HG03575 (cell line): ENCODE measurements at regions not wholly inside any gene's neighbourhood (a gene's known extent, or its start where the extent isn't known, plus 50 kb on each side); places are given as distances from the start of the nearest gene placed in this dataset.

Experiments
- ATAC-seq: cut with Tn5 transposase; IDR thresholded peaks from one replicate; pipeline ENCODE4 v1.9.1; 2021; ENCODE audit not compliant: unreplicated experiment, insufficient number of reproducible peaks, low FRiP score; ENCODE audit errors: extremely low read depth

GRCh38 chr13:58018865-58019264, 387.3 kb downstream of the PCDH17 start:
- no peak for ATAC-seq

GRCh38 chr13:58024103-58024502, 392.6 kb downstream of the PCDH17 start:
- ATAC-seq: no peak

- ATAC-seq: no peak
Observed at GRCh38 chr13:58025821-58026220, 394.3 kb downstream of the PCDH17 start.

GRCh38 chr13:58032676-58033460, 401.3 kb downstream of the PCDH17 start:
- ATAC-seq: no peak

- ATAC-seq: no peak
Observed at GRCh38 chr13:58043971-58044370, 412.4 kb downstream of the PCDH17 start.

GRCh38 chr13:58048670-58049069, 417.1 kb downstream of the PCDH17 start:
- no peak for ATAC-seq

- ATAC-seq: no peak
Observed at GRCh38 chr13:58051396-58051795, 419.9 kb downstream of the PCDH17 start.

GRCh38 chr13:58051807-58052375, 420.3 kb downstream of the PCDH17 start:
- no peak for ATAC-seq

GRCh38 chr13:58056426-58056825, 424.9 kb downstream of the PCDH17 start:
- no peak for ATAC-seq

GRCh38 chr13:58059624-58060023, 428.1 kb downstream of the PCDH17 start:
- no peak for ATAC-seq

GRCh38 chr13:58080806-58081205, 449.3 kb downstream of the PCDH17 start:
- no peak for ATAC-seq

GRCh38 chr13:58081301-58081820, 449.8 kb downstream of the PCDH17 start:
- ATAC-seq: no peak

GRCh38 chr13:58083064-58083463, 451.5 kb downstream of the PCDH17 start:
- ATAC-seq: no peak

GRCh38 chr13:58085274-58085673, 453.7 kb downstream of the PCDH17 start:
- no peak for ATAC-seq

GRCh38 chr13:58085819-58086218, 454.3 kb downstream of the PCDH17 start:
- ATAC-seq: no peak

GRCh38 chr13:58087566-58087965, 456.0 kb downstream of the PCDH17 start:
- no peak for ATAC-seq

GRCh38 chr13:58093394-58093793, 461.9 kb downstream of the PCDH17 start:
- no peak for ATAC-seq

GRCh38 chr13:58097831-58098230, 466.3 kb downstream of the PCDH17 start:
- no peak for ATAC-seq

- no peak for ATAC-seq
Observed at GRCh38 chr13:58119351-58119750, 487.8 kb downstream of the PCDH17 start.

- no peak for ATAC-seq
Observed at GRCh38 chr13:58119804-58120203, 488.3 kb downstream of the PCDH17 start.
